ENCODE measurements at regions not wholly inside any gene's neighbourhood (a gene's known extent, or its start where the extent isn't known, plus 50 kb on each side); places are given as distances from the start of the nearest gene placed in this dataset.

DNA sequence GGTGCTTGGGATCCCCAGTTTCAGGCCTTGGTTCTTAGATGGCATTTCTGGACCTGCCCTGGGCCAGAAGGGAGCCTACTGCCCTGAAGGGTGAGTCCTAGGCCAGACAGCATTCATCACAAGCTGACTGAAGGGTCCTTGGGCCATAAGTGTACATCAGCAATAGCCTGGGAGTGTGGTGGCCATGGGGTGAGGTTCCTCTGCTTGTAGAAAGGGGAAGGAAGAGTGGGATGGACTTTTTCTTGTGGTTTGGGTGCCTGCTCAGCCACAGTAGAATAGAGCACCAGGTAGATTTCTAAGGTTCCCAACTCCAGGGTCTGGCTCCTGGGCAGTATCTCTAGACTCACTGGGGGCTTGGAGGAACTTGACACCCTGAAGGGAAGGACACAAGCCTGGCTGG lies 95.2 kb upstream of the PHF24 start:
- H3K27ac Mint-ChIP-seq = no peak overlapping the region
- Histone ChIP-seq H4K8ac (replicated peaks; ENCODE audit: insufficient read length, low read depth, low read length) (no peak overlapping the region), H3K18ac (ENCODE audit: insufficient read length, low read depth, low read length) (no peak overlapping the region), H4K5ac (ENCODE audit: insufficient read length, low read depth, low read length) (no peak overlapping the region), H2BK20ac (ENCODE audit: low read depth, low read length, poor library complexity, severe bottlenecking) (no peak overlapping the region), H3K4me1 (ENCODE audit: insufficient read depth, low read length) (no peaks in the 10 kb centered on the region), H3K27me3 (ENCODE audit: insufficient read depth, low read length) (no peaks in the 10 kb centered on the region), H3K4ac (ENCODE audit: low read depth, low read length) (no peak overlapping the region), H2BK15ac (ENCODE audit: low read depth, low read length) (no peak overlapping the region), H4K91ac (ENCODE audit: insufficient read length, low read depth, low read length) (no peak overlapping the region), H3K23ac (ENCODE audit: insufficient read length, low read depth, low read length) (no peak overlapping the region), H3K9ac (ENCODE audit: extremely low read depth, insufficient read length, low read length) (no peak overlapping the region), H4K20me1 (ENCODE audit: control insufficient read depth, insufficient read depth, insufficient read length) (no peaks in the 10 kb centered on the region), H3K56ac (ENCODE audit: insufficient read length, low read depth, low read length) (no peak overlapping the region), H3K79me1 (ENCODE audit: insufficient read depth, low read depth, low read length, poor library complexity, severe bottlenecking) (no peaks in the 10 kb centered on the region), H3K79me2 (ENCODE audit: insufficient read depth, low read length) (no peaks in the 10 kb centered on the region), H2BK5ac (ENCODE audit: insufficient read length, low read length) (no peak overlapping the region), H3K27ac (ENCODE audit: insufficient read length, low read depth, low read length) (no peak overlapping the region), H3K9me3 (ENCODE audit: control insufficient read depth, low read depth, low read length) (no peaks in the 10 kb centered on the region), H3K14ac (ENCODE audit: insufficient read depth, low read length) (no peak overlapping the region), H3K4me2 (ENCODE audit: insufficient read depth, insufficient read length, low read length) (no peak overlapping the region), H2AK5ac (ENCODE audit: insufficient read length, low read length) (no peak overlapping the region), H3K23me2 (ENCODE audit: insufficient read length, low read depth, low read length, poor library complexity, severe bottlenecking) (no peaks in the 10 kb centered on the region), H2AFZ (ENCODE audit: low read length) (no peak overlapping the region), H3T11ph (ENCODE audit: low read length) (no peak overlapping the region), H2BK120ac (ENCODE audit: low read depth, low read length, poor library complexity, severe bottlenecking) (no peak overlapping the region), H2BK12ac (ENCODE audit: insufficient read length, low read depth, low read length) (no peak overlapping the region)
- H3K27me3 Mint-ChIP-seq (ENCODE audit: low read depth) = peaks cover 36% of the 10 kb centered on the region
- no peaks in the 10 kb centered on the region for H3K36me3 Mint-ChIP-seq (ENCODE audit: insufficient read depth in 1 of 3, low read depth in 3 of 3)
- TF ChIP-seq, protein P1, sequence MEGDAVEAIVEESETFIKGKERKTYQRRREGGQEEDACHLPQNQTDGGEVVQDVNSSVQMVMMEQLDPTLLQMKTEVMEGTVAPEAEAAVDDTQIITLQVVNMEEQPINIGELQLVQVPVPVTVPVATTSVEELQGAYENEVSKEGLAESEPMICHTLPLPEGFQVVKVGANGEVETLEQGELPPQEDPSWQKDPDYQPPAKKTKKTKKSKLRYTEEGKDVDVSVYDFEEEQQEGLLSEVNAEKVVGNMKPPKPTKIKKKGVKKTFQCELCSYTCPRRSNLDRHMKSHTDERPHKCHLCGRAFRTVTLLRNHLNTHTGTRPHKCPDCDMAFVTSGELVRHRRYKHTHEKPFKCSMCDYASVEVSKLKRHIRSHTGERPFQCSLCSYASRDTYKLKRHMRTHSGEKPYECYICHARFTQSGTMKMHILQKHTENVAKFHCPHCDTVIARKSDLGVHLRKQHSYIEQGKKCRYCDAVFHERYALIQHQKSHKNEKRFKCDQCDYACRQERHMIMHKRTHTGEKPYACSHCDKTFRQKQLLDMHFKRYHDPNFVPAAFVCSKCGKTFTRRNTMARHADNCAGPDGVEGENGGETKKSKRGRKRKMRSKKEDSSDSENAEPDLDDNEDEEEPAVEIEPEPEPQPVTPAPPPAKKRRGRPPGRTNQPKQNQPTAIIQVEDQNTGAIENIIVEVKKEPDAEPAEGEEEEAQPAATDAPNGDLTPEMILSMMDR (conservative IDR thresholded peaks at IDR 0.05) = no peak
- H3K9me3 Mint-ChIP-seq = peaks cover 17 to 29% of the 10 kb centered on the region in 2 experiments; a peak in 4 of 5 replicates
- DNase-seq = no peak
- H3K4me3 Mint-ChIP-seq = no peak overlapping the region
- no peaks in the 10 kb centered on the region for H3K4me1 Mint-ChIP-seq

Measured in H9 (cell line).